ENCODE measurements at regions not wholly inside any gene's neighbourhood (a gene's known extent, or its start where the extent isn't known, plus 50 kb on each side); places are given as distances from the start of the nearest gene placed in this dataset.

GRCh38 chr1:30589083-30589482 lies 134.3 kb downstream of the MATN1 start:
- Histone ChIP-seq H3K4me1 (ENCODE audit: insufficient read depth, low read length) (no peaks in the 10 kb centered on the region), H3K27ac (ENCODE audit: low read depth, low read length) (no peak overlapping the region), H3K9ac (ENCODE audit: low read length) (no peak overlapping the region), H3K27me3 (ENCODE audit: control insufficient read depth in 1 of 2, insufficient read depth in 2 of 2, low read length in 2 of 2) (peaks cover 0 to 6% of the 10 kb centered on the region in 2 donors), H3K36me3 (ENCODE audit: insufficient read depth, low read length) (no peaks in the 10 kb centered on the region), H3K4me3 (ENCODE audit: low read depth in 1 of 2, low read length in 2 of 2) (no peak overlapping the region), H3K9me3 (ENCODE audit: low read length) (peaks cover 3% of the 10 kb centered on the region)

GRCh38 chr1:30588311-30589073 lies 134.9 kb downstream of the MATN1 start:
- Histone ChIP-seq H3K9ac (ENCODE audit: low read length) (no peak overlapping the region), H3K27ac (ENCODE audit: low read depth, low read length) (no peak overlapping the region), H3K9me3 (ENCODE audit: low read length) (peaks cover 3% of the 10 kb centered on the region), H3K36me3 (ENCODE audit: insufficient read depth, low read length) (no peaks in the 10 kb centered on the region), H3K27me3 (ENCODE audit: control insufficient read depth in 1 of 2, insufficient read depth in 2 of 2, low read length in 2 of 2) (peaks cover 0 to 6% of the 10 kb centered on the region in 2 donors), H3K4me1 (ENCODE audit: insufficient read depth, low read length) (no peaks in the 10 kb centered on the region), H3K4me3 (ENCODE audit: low read depth in 1 of 2, low read length in 2 of 2) (no peak overlapping the region)

- no peak overlapping the region for H3K9ac ChIP-seq (ENCODE audit: low read length)
- H3K27ac ChIP-seq (ENCODE audit: low read depth, low read length): no peak overlapping the region
- H3K4me3 ChIP-seq (ENCODE audit: low read depth in 1 of 2, low read length in 2 of 2): no peak overlapping the region
- H3K27me3 ChIP-seq (ENCODE audit: control insufficient read depth in 1 of 2, insufficient read depth in 2 of 2, low read length in 2 of 2): peaks cover 0 to 6% of the 10 kb centered on the region in 2 donors
- no peaks in the 10 kb centered on the region for H3K9me3 ChIP-seq (ENCODE audit: low read length)
- H3K36me3 ChIP-seq (ENCODE audit: insufficient read depth, low read length): no peaks in the 10 kb centered on the region
- no peaks in the 10 kb centered on the region for H3K4me1 ChIP-seq (ENCODE audit: insufficient read depth, low read length)
These were observed 136.7 kb downstream of the MATN1 start for GRCh38 chr1:30586671-30587070.

- Histone ChIP-seq H3K27me3 (ENCODE audit: control insufficient read depth in 1 of 2, insufficient read depth in 2 of 2, low read length in 2 of 2) (no peaks in the 10 kb centered on the region), H3K4me3 (ENCODE audit: low read depth in 1 of 2, low read length in 2 of 2) (no peak overlapping the region), H3K36me3 (ENCODE audit: insufficient read depth, low read length) (no peaks in the 10 kb centered on the region), H3K27ac (ENCODE audit: low read depth, low read length) (no peak overlapping the region), H3K4me1 (ENCODE audit: insufficient read depth, low read length) (no peaks in the 10 kb centered on the region), H3K9me3 (ENCODE audit: low read length) (no peaks in the 10 kb centered on the region), H3K9ac (ENCODE audit: low read length) (no peak overlapping the region)
These were observed 143.8 kb downstream of the MATN1 start for GRCh38 chr1:30579580-30579979.

- Histone ChIP-seq H3K36me3 (ENCODE audit: insufficient read depth, low read length) (no peaks in the 10 kb centered on the region), H3K27ac (ENCODE audit: low read depth, low read length) (no peak overlapping the region), H3K4me3 (ENCODE audit: low read depth in 1 of 2, low read length in 2 of 2) (no peak overlapping the region), H3K27me3 (ENCODE audit: control insufficient read depth in 1 of 2, insufficient read depth in 2 of 2, low read length in 2 of 2) (no peaks in the 10 kb centered on the region), H3K9me3 (ENCODE audit: low read length) (no peaks in the 10 kb centered on the region), H3K4me1 (ENCODE audit: insufficient read depth, low read length) (no peaks in the 10 kb centered on the region), H3K9ac (ENCODE audit: low read length) (no peak overlapping the region)
These were observed 148.3 kb downstream of the MATN1 start for GRCh38 chr1:30575066-30575465.

- Histone ChIP-seq H3K27ac (ENCODE audit: low read depth, low read length) (no peak overlapping the region), H3K4me1 (ENCODE audit: insufficient read depth, low read length) (no peaks in the 10 kb centered on the region), H3K4me3 (ENCODE audit: low read depth in 1 of 2, low read length in 2 of 2) (no peak overlapping the region), H3K9ac (ENCODE audit: low read length) (no peak overlapping the region), H3K36me3 (ENCODE audit: insufficient read depth, low read length) (no peaks in the 10 kb centered on the region), H3K27me3 (ENCODE audit: control insufficient read depth in 1 of 2, insufficient read depth in 2 of 2, low read length in 2 of 2) (no peaks in the 10 kb centered on the region), H3K9me3 (ENCODE audit: low read length) (no peaks in the 10 kb centered on the region)
These were observed 151.2 kb downstream of the MATN1 start for GRCh38 chr1:30572192-30572591.

GRCh38 chr1:30571380-30571779 lies 152.0 kb downstream of the MATN1 start:
- Histone ChIP-seq H3K27ac (ENCODE audit: low read depth, low read length) (no peak overlapping the region), H3K9me3 (ENCODE audit: low read length) (no peaks in the 10 kb centered on the region), H3K36me3 (ENCODE audit: insufficient read depth, low read length) (no peaks in the 10 kb centered on the region), H3K27me3 (ENCODE audit: control insufficient read depth in 1 of 2, insufficient read depth in 2 of 2, low read length in 2 of 2) (no peaks in the 10 kb centered on the region), H3K4me1 (ENCODE audit: insufficient read depth, low read length) (no peaks in the 10 kb centered on the region), H3K9ac (ENCODE audit: low read length) (no peak overlapping the region), H3K4me3 (ENCODE audit: low read depth in 1 of 2, low read length in 2 of 2) (no peak overlapping the region)

- H3K4me1 ChIP-seq (ENCODE audit: insufficient read depth, low read length): no peaks in the 10 kb centered on the region
- no peak overlapping the region for H3K9ac ChIP-seq (ENCODE audit: low read length)
- no peaks in the 10 kb centered on the region for H3K27me3 ChIP-seq (ENCODE audit: control insufficient read depth in 1 of 2, insufficient read depth in 2 of 2, low read length in 2 of 2)
- H3K27ac ChIP-seq (ENCODE audit: low read depth, low read length): no peak overlapping the region
- no peaks in the 10 kb centered on the region for H3K9me3 ChIP-seq (ENCODE audit: low read length)
- no peaks in the 10 kb centered on the region for H3K36me3 ChIP-seq (ENCODE audit: insufficient read depth, low read length)
- no peak overlapping the region for H3K4me3 ChIP-seq (ENCODE audit: low read depth in 1 of 2, low read length in 2 of 2)
These were observed 154.0 kb downstream of the MATN1 start for GRCh38 chr1:30569384-30569783.

GRCh38 chr1:30562559-30562958 lies 160.8 kb downstream of the MATN1 start:
- Histone ChIP-seq H3K4me1 (ENCODE audit: insufficient read depth, low read length) (no peaks in the 10 kb centered on the region), H3K4me3 (ENCODE audit: low read depth in 1 of 2, low read length in 2 of 2) (no peak overlapping the region), H3K27ac (ENCODE audit: low read depth, low read length) (no peak overlapping the region), H3K27me3 (ENCODE audit: control insufficient read depth in 1 of 2, insufficient read depth in 2 of 2, low read length in 2 of 2) (no peaks in the 10 kb centered on the region), H3K9me3 (ENCODE audit: low read length) (peaks cover 11% of the 10 kb centered on the region), H3K9ac (ENCODE audit: low read length) (no peak overlapping the region), H3K36me3 (ENCODE audit: insufficient read depth, low read length) (no peaks in the 10 kb centered on the region)

- no peak overlapping the region for H3K9ac ChIP-seq (ENCODE audit: low read length)
- peaks cover 0 to 3% of the 10 kb centered on the region in 2 donors for H3K27me3 ChIP-seq (ENCODE audit: control insufficient read depth in 1 of 2, insufficient read depth in 2 of 2, low read length in 2 of 2)
- no peaks in the 10 kb centered on the region for H3K4me1 ChIP-seq (ENCODE audit: insufficient read depth, low read length)
- H3K36me3 ChIP-seq (ENCODE audit: insufficient read depth, low read length): no peaks in the 10 kb centered on the region
- H3K9me3 ChIP-seq (ENCODE audit: low read length): no peaks in the 10 kb centered on the region
- H3K27ac ChIP-seq (ENCODE audit: low read depth, low read length): no peak overlapping the region
- no peak overlapping the region for H3K4me3 ChIP-seq (ENCODE audit: low read depth in 1 of 2, low read length in 2 of 2)
These were observed 171.8 kb downstream of the MATN1 start for GRCh38 chr1:30551603-30552002.

GRCh38 chr1:30550365-30551220 lies 172.8 kb downstream of the MATN1 start:
- peaks cover 0 to 3% of the 10 kb centered on the region in 2 donors for H3K27me3 ChIP-seq (ENCODE audit: control insufficient read depth in 1 of 2, insufficient read depth in 2 of 2, low read length in 2 of 2)
- no peaks in the 10 kb centered on the region for H3K9me3 ChIP-seq (ENCODE audit: low read length)
- H3K9ac ChIP-seq (ENCODE audit: low read length): no peak overlapping the region
- H3K4me3 ChIP-seq (ENCODE audit: low read depth in 1 of 2, low read length in 2 of 2): no peak overlapping the region
- no peaks in the 10 kb centered on the region for H3K36me3 ChIP-seq (ENCODE audit: insufficient read depth, low read length)
- H3K4me1 ChIP-seq (ENCODE audit: insufficient read depth, low read length): no peaks in the 10 kb centered on the region
- no peak overlapping the region for H3K27ac ChIP-seq (ENCODE audit: low read depth, low read length)

Data from muscle layer of colon (tissue), 2 donors.